ENCODE measurements at regions not wholly inside any gene's neighbourhood (a gene's known extent, or its start where the extent isn't known, plus 50 kb on each side); places are given as distances from the start of the nearest gene placed in this dataset.

DNA sequence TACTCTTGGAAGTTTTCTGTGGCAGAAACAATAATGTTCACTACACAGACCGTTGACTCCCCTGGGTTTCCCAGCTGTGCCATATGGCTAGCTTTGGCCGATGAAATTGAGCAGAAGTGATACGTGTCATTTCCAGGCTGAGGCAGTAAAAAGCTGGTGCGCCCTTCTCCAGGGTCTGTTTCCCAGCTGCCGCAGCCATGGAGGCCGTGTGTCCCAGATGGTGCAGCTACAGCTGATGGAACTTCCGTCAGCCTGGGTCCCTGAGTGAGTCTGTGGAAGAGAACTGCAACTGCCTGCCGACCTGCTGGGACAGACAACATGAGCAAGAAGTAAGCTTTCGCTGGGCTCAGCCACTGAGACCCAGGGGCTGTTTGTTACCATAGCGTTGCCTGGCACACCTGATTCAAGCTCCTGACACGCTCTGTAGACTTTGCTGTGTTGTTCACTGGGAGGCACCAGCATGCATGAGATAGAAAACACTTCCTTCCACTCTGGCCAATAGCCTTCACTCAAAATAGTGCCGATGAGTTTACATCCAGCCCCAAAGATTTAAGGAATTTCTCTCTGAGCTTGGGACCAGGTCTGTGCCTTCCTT is 116.3 kb upstream of the SLC25A33 start:
- TF ChIP-seq, protein P1, sequence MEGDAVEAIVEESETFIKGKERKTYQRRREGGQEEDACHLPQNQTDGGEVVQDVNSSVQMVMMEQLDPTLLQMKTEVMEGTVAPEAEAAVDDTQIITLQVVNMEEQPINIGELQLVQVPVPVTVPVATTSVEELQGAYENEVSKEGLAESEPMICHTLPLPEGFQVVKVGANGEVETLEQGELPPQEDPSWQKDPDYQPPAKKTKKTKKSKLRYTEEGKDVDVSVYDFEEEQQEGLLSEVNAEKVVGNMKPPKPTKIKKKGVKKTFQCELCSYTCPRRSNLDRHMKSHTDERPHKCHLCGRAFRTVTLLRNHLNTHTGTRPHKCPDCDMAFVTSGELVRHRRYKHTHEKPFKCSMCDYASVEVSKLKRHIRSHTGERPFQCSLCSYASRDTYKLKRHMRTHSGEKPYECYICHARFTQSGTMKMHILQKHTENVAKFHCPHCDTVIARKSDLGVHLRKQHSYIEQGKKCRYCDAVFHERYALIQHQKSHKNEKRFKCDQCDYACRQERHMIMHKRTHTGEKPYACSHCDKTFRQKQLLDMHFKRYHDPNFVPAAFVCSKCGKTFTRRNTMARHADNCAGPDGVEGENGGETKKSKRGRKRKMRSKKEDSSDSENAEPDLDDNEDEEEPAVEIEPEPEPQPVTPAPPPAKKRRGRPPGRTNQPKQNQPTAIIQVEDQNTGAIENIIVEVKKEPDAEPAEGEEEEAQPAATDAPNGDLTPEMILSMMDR (conservative IDR thresholded peaks at IDR 0.05; ENCODE audit: low read depth in 2 of 2), result no peak
- TF ChIP-seq, protein P2, sequence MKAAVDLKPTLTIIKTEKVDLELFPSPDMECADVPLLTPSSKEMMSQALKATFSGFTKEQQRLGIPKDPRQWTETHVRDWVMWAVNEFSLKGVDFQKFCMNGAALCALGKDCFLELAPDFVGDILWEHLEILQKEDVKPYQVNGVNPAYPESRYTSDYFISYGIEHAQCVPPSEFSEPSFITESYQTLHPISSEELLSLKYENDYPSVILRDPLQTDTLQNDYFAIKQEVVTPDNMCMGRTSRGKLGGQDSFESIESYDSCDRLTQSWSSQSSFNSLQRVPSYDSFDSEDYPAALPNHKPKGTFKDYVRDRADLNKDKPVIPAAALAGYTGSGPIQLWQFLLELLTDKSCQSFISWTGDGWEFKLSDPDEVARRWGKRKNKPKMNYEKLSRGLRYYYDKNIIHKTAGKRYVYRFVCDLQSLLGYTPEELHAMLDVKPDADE (IDR thresholded peaks at IDR 0.05), result no peak
- TF ChIP-seq POLR2AphosphoS5 (IDR thresholded peaks at IDR 0.05; ENCODE audit: low read depth), result no peak
- TF ChIP-seq EZH2 (IDR thresholded peaks at IDR 0.05; ENCODE audit: low read depth, unreplicated experiment), result no peak
- TF ChIP-seq EZH2phosphoT487 (IDR thresholded peaks at IDR 0.05; ENCODE audit: unreplicated experiment), result no peak
- TF ChIP-seq, protein P3, sequence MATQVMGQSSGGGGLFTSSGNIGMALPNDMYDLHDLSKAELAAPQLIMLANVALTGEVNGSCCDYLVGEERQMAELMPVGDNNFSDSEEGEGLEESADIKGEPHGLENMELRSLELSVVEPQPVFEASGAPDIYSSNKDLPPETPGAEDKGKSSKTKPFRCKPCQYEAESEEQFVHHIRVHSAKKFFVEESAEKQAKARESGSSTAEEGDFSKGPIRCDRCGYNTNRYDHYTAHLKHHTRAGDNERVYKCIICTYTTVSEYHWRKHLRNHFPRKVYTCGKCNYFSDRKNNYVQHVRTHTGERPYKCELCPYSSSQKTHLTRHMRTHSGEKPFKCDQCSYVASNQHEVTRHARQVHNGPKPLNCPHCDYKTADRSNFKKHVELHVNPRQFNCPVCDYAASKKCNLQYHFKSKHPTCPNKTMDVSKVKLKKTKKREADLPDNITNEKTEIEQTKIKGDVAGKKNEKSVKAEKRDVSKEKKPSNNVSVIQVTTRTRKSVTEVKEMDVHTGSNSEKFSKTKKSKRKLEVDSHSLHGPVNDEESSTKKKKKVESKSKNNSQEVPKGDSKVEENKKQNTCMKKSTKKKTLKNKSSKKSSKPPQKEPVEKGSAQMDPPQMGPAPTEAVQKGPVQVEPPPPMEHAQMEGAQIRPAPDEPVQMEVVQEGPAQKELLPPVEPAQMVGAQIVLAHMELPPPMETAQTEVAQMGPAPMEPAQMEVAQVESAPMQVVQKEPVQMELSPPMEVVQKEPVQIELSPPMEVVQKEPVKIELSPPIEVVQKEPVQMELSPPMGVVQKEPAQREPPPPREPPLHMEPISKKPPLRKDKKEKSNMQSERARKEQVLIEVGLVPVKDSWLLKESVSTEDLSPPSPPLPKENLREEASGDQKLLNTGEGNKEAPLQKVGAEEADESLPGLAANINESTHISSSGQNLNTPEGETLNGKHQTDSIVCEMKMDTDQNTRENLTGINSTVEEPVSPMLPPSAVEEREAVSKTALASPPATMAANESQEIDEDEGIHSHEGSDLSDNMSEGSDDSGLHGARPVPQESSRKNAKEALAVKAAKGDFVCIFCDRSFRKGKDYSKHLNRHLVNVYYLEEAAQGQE (IDR thresholded peaks at IDR 0.05; ENCODE audit: unreplicated experiment), result no peak
- no peak for TF ChIP-seq CREB1 (CRISPR knock-in tag; IDR thresholded peaks at IDR 0.05; ENCODE audit: low read depth)
- no peak for TF ChIP-seq JUNB (IDR thresholded peaks at IDR 0.05; ENCODE audit: unreplicated experiment)

Data from GM23338 (cell line).